ENCODE measurements at regions not wholly inside any gene's neighbourhood (a gene's known extent, or its start where the extent isn't known, plus 50 kb on each side); places are given as distances from the start of the nearest gene placed in this dataset.
"Not testable (repeated sequence)": the region's sequence is repeated elsewhere in the genome, so short reads cannot be mapped to it uniquely, and the experiment has no call there.

GRCh38 chr18:9001209-9001608 lies 101.3 kb upstream of the NDUFV2 start:
- H3K27ac ChIP-seq: no peak overlapping the region
- intact Hi-C loops (cut with DNase I): no loop called here
- ATAC-seq (no peak), DNase-seq (no peak)
- H3K4me3 ChIP-seq: no peak overlapping the region
- no peaks in the 10 kb centered on the region for H3K36me3 ChIP-seq
- no peaks in the 10 kb centered on the region for H3K9me3 ChIP-seq
- TF ChIP-seq, protein P1, sequence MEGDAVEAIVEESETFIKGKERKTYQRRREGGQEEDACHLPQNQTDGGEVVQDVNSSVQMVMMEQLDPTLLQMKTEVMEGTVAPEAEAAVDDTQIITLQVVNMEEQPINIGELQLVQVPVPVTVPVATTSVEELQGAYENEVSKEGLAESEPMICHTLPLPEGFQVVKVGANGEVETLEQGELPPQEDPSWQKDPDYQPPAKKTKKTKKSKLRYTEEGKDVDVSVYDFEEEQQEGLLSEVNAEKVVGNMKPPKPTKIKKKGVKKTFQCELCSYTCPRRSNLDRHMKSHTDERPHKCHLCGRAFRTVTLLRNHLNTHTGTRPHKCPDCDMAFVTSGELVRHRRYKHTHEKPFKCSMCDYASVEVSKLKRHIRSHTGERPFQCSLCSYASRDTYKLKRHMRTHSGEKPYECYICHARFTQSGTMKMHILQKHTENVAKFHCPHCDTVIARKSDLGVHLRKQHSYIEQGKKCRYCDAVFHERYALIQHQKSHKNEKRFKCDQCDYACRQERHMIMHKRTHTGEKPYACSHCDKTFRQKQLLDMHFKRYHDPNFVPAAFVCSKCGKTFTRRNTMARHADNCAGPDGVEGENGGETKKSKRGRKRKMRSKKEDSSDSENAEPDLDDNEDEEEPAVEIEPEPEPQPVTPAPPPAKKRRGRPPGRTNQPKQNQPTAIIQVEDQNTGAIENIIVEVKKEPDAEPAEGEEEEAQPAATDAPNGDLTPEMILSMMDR (IDR thresholded peaks at IDR 0.05): no peak
- no peaks in the 10 kb centered on the region for H3K27me3 ChIP-seq
- no peaks in the 10 kb centered on the region for H3K4me1 ChIP-seq

- Histone ChIP-seq H3K4me3 (no peak overlapping the region), H3K27me3 (no peaks in the 10 kb centered on the region), H3K4me1 (no peaks in the 10 kb centered on the region), H3K27ac (no peak overlapping the region), H3K9me3 (no peaks in the 10 kb centered on the region), H3K36me3 (no peaks in the 10 kb centered on the region)
- DNase-seq (no peak), ATAC-seq (no peak)
- TF ChIP-seq, protein P1 (IDR thresholded peaks at IDR 0.05): no peak
- intact Hi-C loops (cut with DNase I): no loop called here
Observed at GRCh38 chr18:9003406-9004100, 98.9 kb upstream of the NDUFV2 start.

GRCh38 chr18:9004308-9004707 lies 98.2 kb upstream of the NDUFV2 start:
- H3K36me3 ChIP-seq; intact Hi-C loops (cut with DNase I); H3K4me3 ChIP-seq; H3K27ac ChIP-seq; ATAC-seq; H3K27me3 ChIP-seq; H3K9me3 ChIP-seq; DNase-seq; H3K4me1 ChIP-seq: not testable (repeated sequence)

DNA sequence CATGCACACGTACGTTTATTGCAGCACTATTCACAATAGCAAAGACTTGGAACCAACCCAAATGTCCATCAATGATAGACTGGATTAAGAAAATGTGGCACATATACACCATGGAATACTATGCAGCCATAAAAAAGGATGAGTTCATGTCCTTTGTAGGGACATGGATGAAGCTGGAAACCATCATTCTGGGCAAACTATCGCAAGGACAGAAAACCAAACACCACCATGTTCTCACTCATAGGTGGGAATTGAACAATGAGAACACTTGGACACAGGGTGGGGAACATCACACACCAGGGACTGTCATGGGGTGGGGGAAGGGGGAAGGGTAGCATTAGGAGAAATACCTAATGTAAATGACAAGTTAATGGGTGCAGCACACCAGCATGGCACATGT lies 94.8 kb upstream of the NDUFV2 start:
- H3K36me3 ChIP-seq; intact Hi-C loops (cut with DNase I); H3K27ac ChIP-seq; H3K4me1 ChIP-seq; DNase-seq; H3K4me3 ChIP-seq; H3K27me3 ChIP-seq; ATAC-seq; H3K9me3 ChIP-seq: not testable (repeated sequence)

DNA sequence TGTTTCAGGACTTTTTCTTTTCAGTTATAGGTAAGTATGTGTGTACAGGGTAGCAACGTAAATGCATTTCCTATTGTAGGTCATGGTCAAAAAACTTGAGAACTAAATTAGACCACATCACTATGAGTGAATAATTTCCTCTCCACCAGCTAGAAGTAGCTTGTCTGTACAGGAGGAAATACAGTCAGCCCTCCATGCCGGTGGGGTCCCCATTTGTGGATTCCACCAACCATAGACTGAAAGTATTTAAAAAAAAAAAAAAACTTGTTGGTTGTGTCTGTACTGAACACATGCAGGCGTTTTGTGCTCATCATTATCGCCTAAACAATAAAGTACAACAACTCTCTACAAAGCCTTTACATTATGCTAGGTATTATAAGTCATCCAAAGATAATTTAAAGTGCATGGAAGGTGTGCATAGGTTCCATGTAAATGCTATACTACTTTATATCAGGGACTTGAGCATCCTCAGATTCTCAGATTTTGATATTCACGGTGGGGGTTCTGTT lies 94.2 kb upstream of the NDUFV2 start:
- intact Hi-C loops (cut with DNase I): no loop called here

DNA sequence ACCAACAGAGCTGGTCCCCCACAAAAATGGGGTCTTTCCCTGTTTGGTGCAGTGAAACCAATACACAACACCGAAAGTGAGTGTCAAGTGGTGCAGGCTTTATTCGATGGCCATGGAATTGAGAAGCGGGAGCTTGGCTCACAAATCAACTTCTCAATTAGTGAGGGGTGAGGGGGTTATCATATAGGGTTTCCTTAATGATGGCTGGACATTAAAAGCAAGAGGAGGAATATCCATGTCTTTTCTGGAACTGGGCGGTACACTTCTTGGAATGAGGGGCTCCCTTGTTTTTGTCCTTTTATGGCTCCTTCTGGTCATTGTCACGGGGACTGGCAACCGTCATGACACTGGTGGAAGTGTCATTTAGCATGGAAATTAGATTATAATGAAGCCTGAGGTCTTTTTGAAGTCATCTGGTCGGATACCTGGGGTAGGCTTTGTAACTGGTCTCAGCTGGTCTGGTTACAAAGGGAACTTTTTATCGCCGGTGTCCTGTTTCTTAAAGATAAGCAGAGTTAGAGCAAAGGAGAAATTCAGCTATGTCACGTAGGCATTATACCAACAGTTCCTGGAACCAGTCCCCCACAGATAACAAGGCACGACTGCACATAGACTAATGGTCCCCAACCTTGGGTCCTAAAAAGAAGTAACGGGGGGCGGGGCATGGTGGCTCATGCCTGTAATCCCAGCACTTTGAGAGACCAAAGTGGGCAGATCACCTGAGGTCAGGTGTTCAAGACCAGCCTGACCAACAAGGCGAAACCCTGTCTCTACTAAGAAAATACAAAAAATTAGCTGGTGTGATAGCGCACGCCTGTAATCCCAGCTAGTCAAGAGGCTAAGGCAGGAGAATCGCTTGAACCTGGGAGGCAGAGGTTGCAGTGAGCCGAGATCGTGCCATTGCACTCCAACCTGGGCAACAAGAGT lies 93.5 kb upstream of the NDUFV2 start:
- TF ChIP-seq, protein P1 (IDR thresholded peaks at IDR 0.05): no peak
- no peak for DNase-seq
- ATAC-seq: no peak
- intact Hi-C loops (cut with DNase I): no loop called here
- H3K9me3 ChIP-seq: no peaks in the 10 kb centered on the region
- H3K36me3 ChIP-seq: no peaks in the 10 kb centered on the region
- no peaks in the 10 kb centered on the region for H3K27me3 ChIP-seq
- no peaks in the 10 kb centered on the region for H3K4me1 ChIP-seq
- H3K27ac ChIP-seq: no peak overlapping the region
- H3K4me3 ChIP-seq: no peak overlapping the region

More for the DNA sequence above, 94.2 kb upstream of the NDUFV2 start:
- Histone ChIP-seq H3K4me3 (no peak overlapping the region), H3K36me3 (no peaks in the 10 kb centered on the region), H3K27ac (no peak overlapping the region), H3K4me1 (no peaks in the 10 kb centered on the region), H3K27me3 (no peaks in the 10 kb centered on the region), H3K9me3 (no peaks in the 10 kb centered on the region)
- TF ChIP-seq, protein P1 (IDR thresholded peaks at IDR 0.05): no peak
- DNase-seq (no peak), ATAC-seq (no peak)

Data from upper lobe of right lung (tissue), 1 donor.